ENCODE measurements at regions not wholly inside any gene's neighbourhood (a gene's known extent, or its start where the extent isn't known, plus 50 kb on each side); places are given as distances from the start of the nearest gene placed in this dataset.

DNA sequence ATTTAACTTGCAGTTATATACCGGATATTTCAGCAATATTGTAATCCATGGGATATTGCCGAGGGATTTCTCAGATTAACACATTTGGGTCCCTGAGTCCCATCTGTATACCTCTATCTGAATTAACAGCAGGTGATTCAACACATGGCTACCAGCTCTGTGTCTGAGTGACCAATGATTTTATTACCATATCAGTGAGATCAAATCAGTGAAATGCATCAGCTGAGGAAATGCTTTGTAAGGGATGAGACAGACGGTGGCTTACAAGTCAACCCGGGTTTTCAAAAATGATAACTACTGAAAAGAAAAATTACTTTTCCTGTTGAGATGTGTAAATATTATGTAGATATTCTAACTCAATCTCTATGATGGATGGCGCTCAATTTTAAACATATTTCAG, 504.1 kb upstream of the PKN2 start:
- no peak for ATAC-seq (ENCODE audit: low FRiP score in 2 of 2)
- Histone ChIP-seq H3K27ac (no peak overlapping the region), H3K4me1 (no peaks in the 10 kb centered on the region), H3K27me3 (no peaks in the 10 kb centered on the region), H3K36me3 (no peaks in the 10 kb centered on the region), H3K9me3 (no peaks in the 10 kb centered on the region), H3K4me3 (no peak overlapping the region)
- WGBS, 2 donors: 62 to 81% methylated on average over 5 of the region's 5 CpGs
- TF ChIP-seq, protein P1, sequence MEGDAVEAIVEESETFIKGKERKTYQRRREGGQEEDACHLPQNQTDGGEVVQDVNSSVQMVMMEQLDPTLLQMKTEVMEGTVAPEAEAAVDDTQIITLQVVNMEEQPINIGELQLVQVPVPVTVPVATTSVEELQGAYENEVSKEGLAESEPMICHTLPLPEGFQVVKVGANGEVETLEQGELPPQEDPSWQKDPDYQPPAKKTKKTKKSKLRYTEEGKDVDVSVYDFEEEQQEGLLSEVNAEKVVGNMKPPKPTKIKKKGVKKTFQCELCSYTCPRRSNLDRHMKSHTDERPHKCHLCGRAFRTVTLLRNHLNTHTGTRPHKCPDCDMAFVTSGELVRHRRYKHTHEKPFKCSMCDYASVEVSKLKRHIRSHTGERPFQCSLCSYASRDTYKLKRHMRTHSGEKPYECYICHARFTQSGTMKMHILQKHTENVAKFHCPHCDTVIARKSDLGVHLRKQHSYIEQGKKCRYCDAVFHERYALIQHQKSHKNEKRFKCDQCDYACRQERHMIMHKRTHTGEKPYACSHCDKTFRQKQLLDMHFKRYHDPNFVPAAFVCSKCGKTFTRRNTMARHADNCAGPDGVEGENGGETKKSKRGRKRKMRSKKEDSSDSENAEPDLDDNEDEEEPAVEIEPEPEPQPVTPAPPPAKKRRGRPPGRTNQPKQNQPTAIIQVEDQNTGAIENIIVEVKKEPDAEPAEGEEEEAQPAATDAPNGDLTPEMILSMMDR (IDR thresholded peaks at IDR 0.05): no peak
- TF ChIP-seq POLR2A (IDR thresholded peaks at IDR 0.05) (no peak), POLR2AphosphoS5 (IDR thresholded peaks at IDR 0.05) (no peak), EP300 (IDR thresholded peaks at IDR 0.05) (no peak)
- no peak for DNase-seq

DNA sequence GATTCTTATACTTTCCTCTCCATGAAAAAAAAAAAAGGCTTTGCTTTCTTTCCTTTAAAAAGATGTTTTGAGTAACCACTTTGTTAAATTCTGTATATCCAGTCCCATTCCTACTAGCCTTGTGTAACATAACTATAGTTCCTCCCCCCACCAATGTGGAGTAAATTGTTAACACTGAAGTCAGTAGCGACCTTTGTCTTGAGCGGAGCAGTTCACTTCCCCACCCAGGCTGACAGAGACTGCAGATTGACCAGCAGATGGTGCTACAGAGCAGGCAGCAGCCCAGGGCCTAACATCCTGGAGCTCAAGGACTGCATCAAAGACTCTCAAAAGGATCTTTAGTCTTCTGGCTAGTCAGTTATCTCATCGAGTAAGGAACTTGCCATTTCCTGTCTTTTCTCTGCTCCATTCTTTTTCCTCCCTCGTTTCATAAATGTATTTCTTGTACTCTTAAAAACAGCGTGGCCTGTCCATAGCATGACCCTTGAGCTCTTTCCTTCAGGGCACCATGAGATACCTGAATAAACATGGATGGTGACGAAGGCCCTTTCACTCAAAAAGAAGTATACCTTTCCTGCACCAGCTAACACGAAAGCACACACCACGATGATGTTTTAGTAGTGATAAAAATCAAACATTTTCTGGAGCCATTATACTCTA, 503.5 kb upstream of the PKN2 start:
- DNase-seq (peak in 1 of 2 donors; percentile 59), ATAC-seq (ENCODE audit: low FRiP score in 2 of 2) (peak; percentile 85 to 93)
- TF ChIP-seq EP300 (IDR thresholded peaks at IDR 0.05) (no peak), POLR2AphosphoS5 (IDR thresholded peaks at IDR 0.05) (no peak), POLR2A (IDR thresholded peaks at IDR 0.05) (no peak)
- TF ChIP-seq, protein P1 (IDR thresholded peaks at IDR 0.05): peak; percentile 41 to 74 (median 62)
- Histone ChIP-seq H3K4me3 (no peak overlapping the region), H3K36me3 (no peaks in the 10 kb centered on the region), H3K27me3 (no peaks in the 10 kb centered on the region), H3K27ac (no peak overlapping the region), H3K4me1 (no peaks in the 10 kb centered on the region), H3K9me3 (no peaks in the 10 kb centered on the region)
- 32 to 35% methylated on average over 8 of the region's 8 CpGs for WGBS, 2 donors

DNA sequence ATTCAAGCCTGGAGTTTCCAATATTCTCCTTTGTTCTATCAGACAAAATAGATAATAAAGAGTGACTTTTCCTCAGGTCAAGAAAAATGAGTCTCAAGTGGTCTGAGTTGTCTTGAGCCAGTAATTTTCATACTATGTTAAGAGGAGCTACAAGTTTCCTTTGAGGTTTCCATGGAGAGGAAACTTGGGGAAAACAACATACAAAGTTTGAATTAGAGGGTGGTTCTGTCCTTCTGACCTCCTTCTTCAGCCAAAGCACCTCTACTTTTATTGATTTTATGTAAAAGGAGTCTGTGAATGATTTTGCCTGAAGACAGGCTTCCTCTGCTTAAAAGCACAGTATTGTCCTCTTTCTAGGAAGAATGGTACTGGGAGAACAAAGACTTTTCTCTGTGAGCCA, 497.2 kb upstream of the PKN2 start:
- no peaks in the 10 kb centered on the region for H3K9me3 ChIP-seq
- H3K4me1 ChIP-seq: no peaks in the 10 kb centered on the region
- no peaks in the 10 kb centered on the region for H3K27me3 ChIP-seq
- DNase-seq (no peak), ATAC-seq (ENCODE audit: low FRiP score in 2 of 2) (no peak)
- no peaks in the 10 kb centered on the region for H3K36me3 ChIP-seq
- no peak overlapping the region for H3K4me3 ChIP-seq
- no peak overlapping the region for H3K27ac ChIP-seq
- TF ChIP-seq POLR2AphosphoS5 (IDR thresholded peaks at IDR 0.05) (no peak), EP300 (IDR thresholded peaks at IDR 0.05) (no peak), POLR2A (IDR thresholded peaks at IDR 0.05) (no peak)
- TF ChIP-seq, protein P1 (IDR thresholded peaks at IDR 0.05): no peak

DNA sequence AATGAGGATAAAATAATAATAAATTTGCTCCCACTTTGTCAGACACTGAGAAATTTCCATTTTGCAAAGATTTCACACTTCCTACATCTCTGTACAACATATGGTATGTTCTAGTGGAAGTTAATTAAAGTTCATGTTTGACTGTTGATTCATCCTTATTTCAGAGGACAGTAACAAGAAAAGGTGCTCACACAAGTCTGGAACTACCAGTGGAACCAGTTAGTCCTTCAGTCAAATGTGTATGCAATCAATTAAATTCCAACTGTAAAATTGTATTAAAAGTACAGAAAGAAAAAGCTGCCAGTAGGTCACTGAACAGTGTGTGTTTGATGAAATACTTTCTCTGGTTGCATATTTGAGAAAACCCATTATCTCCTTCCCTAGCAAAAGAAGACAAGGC, 496.0 kb upstream of the PKN2 start:
- no peaks in the 10 kb centered on the region for H3K9me3 ChIP-seq
- no peaks in the 10 kb centered on the region for H3K4me1 ChIP-seq
- H3K27ac ChIP-seq: no peak overlapping the region
- no peaks in the 10 kb centered on the region for H3K36me3 ChIP-seq
- H3K4me3 ChIP-seq: no peak overlapping the region
- DNase-seq: no peak
- ATAC-seq (ENCODE audit: low FRiP score in 2 of 2): no peak
- H3K27me3 ChIP-seq: no peaks in the 10 kb centered on the region
- no peak for TF ChIP-seq POLR2A (IDR thresholded peaks at IDR 0.05)
- TF ChIP-seq, protein P1 (IDR thresholded peaks at IDR 0.05): no peak
- no peak for TF ChIP-seq POLR2AphosphoS5 (IDR thresholded peaks at IDR 0.05)
- TF ChIP-seq EP300 (IDR thresholded peaks at IDR 0.05): no peak

DNA sequence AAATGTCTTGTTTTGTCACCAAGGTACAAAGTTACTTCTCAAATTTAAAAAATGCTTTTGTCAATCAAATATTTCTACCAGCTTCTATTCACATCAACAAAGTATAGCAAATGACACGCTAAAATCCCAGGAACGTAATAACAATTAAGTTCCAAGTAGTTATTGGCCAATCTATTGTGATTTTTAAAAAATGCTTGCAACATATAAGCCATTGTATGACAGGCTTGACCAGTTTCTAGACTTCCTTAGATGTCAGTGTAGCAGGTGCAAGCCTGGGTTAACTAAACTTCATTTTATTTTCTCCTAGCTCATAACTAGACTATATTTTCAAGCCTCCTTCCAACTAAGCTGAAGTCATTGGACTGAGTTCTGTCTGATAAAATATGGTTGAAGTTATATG, 494.5 kb upstream of the PKN2 start:
- TF ChIP-seq EP300 (IDR thresholded peaks at IDR 0.05) (no peak), POLR2AphosphoS5 (IDR thresholded peaks at IDR 0.05) (no peak)
- TF ChIP-seq, protein P1 (IDR thresholded peaks at IDR 0.05): no peak
- no peaks in the 10 kb centered on the region for H3K27me3 ChIP-seq
- ATAC-seq (ENCODE audit: low FRiP score in 2 of 2) (no peak), DNase-seq (no peak)
- H3K4me1 ChIP-seq: no peaks in the 10 kb centered on the region
- H3K27ac ChIP-seq: no peak overlapping the region
- H3K4me3 ChIP-seq: no peak overlapping the region
- no peaks in the 10 kb centered on the region for H3K36me3 ChIP-seq
- H3K9me3 ChIP-seq: no peaks in the 10 kb centered on the region
- 70 to 84% methylated on average over 2 of the region's 2 CpGs for WGBS, 2 donors
